ENCODE measurements at regions not wholly inside any gene's neighbourhood (a gene's known extent, or its start where the extent isn't known, plus 50 kb on each side); places are given as distances from the start of the nearest gene placed in this dataset.

DNA sequence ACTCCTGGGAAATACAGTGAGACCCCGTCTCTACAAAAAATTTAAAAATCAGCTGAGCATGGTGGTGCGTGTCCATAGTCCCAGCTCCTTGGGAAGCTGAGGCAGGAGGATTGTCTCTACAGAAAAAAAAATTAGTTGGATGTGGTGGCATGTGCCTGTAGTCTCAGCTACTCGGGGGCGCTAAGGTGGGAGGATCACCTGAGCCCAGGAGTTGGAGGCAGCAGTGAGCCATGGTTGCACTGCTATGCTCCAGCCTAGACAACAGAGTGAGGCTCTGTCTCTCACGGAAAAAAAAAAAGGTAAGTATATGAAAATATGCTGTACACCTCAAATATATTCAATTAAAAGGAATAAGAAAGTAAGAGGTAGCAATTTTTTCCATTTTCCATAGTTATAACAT is 92.5 kb upstream of the TGIF1 start:
- no peak for DNase-seq (ENCODE audit: extremely low read depth, low read depth)

DNA sequence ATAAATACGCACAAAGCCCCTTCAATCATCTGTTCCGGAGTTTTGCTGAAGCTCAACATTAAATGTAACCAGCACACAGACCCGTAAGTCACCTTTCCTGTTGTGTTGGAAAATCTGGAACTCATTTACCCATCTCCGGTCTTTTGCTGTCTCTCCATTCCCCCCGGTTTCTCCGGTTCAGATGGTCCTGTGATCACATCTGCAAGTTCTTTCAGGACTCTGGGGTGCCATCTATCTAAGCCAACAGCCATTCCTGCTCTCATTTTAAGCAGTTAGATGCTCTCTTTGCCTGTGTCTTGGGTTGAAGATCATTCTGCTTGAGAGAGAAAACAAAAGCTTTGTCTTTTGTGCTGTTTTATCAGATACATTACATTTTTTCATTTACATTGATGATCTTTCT is 91.7 kb upstream of the TGIF1 start:
- no peak for DNase-seq (ENCODE audit: extremely low read depth, low read depth)

DNA sequence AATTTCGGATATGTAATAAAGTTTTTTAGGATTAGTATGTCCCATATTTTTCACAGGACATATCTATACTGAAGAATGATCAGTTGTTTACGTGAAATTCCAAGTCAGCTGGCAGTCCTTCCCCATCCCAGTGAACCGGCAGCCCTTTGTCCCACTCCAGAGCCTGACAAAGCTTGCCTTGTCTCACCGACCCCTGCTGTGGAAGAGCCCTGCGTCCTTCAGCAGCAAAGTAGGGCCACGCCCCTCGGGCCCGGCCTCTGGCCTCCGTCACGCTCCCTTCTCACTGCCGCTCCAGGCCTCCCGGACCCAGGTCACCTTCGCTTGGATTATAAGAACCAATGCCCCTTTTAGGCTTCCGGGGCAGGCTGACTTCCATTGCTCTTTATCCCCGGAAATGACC is 89.8 kb upstream of the TGIF1 start:
- no peak for DNase-seq (ENCODE audit: extremely low read depth, low read depth)

DNA sequence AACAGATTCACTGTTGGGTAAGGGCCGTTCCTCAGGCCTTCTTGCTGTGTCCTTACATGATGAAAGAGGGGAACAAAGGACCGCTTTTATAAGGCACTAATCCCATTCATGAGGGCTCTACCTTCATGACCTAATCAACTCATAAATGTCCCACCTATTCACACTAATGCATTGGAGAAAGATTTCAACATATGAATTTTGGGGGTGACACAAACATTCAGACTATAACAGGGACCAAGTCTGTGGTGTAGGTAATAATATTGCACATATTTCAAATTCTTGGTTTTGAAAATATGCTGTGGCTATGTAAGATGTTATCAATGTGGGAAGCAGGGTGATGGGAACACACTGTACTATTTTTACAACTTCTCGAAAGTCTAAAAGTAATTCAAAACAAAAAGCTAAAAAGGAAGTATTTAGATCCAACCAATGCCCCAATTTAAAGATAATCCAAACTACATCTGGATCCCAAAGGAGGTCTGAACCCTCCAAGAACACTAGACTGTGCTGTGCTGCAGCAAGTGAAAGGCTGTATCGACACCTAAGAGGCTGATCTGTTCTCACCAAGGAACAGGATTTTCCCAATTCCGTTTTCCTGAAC is 82.4 kb upstream of the TGIF1 start:
- no peak for DNase-seq (ENCODE audit: extremely low read depth, low read depth)

DNA sequence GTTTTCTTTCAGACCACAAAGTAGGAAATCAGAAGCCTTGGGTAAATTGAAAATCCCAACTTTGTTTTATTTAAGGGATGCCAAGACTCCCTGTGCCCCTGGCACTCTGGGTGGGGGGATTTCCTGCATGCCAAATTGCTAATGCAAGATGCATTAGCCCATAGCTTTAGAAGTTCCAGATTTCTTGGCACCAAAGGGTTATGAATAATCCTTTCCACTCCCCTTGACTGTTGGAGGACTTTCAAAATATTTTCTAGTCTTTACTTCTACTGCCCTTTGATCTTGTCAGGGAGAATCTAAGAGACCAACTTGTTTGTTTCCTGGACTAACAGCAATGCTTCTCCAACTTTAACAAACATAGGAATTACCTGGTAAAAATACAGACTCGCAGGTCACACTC is 81.8 kb upstream of the TGIF1 start:
- DNase-seq (ENCODE audit: extremely low read depth, low read depth) = no peak

DNA sequence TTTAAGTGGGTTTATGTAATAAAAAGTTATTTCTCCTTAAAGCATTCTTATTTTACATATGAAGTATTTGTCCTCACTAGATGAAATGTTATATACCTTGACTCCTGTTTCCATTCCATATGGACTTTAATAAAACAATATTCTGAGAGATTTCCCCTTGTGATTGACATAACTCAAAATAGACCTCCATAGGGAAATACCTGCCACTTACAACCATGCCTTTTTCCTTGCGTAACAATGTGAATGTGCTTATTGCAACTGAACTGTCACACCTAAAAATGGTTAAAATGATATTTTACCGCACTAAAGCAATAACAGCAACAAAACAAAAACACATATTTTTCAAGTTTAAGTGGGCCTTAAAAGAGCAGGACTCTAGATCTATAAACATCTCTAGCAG is 70.3 kb upstream of the TGIF1 start:
- no peak for DNase-seq (ENCODE audit: extremely low read depth, low read depth)

DNA sequence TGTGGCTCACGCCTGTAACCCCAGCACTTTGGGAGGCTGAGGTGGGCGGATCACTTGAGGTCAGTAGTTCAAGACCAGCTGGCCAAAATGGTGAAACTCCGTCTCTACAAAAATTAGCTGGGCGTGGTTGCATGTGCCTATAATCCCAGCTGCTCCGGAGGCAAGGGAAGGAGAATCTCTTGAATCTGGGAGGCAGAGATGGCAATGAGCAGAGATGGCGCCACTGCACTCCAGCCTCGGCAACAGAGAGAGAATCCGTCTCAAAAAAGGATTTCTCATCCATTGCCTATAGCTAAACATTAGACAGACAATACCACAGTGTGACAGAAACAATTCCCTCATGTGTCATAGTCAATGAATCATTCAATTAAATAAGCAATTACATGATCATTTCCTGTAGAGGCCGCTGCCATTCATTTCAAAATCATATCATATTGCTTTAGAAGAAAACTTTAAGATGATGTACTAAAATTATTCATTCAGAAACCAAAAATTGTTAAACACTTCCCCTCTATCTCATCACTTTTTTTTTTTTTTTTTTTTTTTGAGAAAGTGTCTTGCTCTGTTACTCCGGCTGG is 69.5 kb upstream of the TGIF1 start:
- DNase-seq (ENCODE audit: extremely low read depth, low read depth) = peak; percentile 43

DNA sequence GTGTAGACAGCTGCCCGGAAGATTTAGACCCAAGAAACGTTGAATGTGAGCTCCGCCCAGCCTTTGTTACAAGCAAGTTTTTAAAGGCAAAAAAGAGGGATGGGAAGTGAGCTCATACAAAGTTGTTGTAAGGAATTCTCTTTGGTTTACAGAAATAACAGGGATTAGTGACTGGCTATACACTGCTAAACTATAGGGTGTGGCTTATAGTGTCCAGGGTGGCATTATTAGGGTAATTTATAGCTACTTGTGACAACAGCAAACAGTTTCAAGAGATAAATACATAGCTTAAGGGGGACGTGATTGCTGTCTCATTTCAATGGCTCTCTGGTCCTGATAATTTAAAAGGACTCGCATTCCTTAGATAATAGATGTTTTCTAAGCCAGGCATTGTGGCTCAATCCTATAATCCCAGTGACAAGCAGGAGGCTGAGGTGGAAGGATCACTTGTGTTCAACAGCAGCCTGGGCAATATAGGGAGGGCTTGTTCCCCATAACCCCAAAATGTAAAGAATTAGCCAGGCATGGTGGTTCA is 66.5 kb upstream of the TGIF1 start:
- no peak for DNase-seq (ENCODE audit: extremely low read depth, low read depth)

DNA sequence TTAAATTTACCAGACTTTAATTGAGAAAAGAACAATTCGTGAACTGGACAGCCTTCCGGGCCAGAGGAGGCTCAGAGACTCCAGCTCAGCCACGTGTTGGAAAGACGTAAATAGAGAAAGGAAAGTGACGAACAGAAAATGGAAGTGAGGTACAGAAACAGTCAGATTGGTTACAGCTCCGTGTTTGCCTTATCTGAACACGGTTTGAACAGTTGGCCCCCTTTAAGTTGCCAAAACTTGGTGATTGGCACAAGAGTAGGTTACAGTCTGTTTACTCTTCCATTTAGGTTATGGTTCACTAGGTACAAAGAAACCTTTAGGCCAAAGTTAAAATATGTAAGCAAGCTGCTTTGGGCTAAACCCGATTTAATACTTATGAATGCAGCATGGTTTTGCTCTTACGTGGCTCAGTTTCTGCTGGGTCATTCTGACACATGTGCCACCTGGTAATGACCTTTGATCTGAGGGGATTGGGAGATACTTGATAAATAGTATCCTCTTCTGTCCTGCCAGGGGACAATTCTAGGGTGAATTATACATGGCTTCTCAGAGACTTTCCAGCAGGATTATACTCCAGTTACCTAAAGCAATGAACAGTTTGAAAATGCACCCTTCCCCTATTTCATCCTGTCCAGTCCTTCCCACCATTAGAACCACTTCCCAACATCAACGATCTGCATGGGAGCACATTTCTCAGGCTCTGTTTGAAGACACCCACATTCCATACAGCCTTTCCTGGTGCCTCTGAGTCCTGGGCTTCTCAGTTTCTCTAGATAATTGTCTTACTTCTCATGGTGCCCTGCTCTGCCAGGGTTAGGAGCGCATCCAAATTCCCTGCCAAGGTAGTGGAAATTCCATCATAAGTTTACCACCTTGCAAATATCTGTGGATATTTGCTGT is 65.1 kb upstream of the TGIF1 start:
- DNase-seq (ENCODE audit: extremely low read depth, low read depth) = peak; percentile 46

DNA sequence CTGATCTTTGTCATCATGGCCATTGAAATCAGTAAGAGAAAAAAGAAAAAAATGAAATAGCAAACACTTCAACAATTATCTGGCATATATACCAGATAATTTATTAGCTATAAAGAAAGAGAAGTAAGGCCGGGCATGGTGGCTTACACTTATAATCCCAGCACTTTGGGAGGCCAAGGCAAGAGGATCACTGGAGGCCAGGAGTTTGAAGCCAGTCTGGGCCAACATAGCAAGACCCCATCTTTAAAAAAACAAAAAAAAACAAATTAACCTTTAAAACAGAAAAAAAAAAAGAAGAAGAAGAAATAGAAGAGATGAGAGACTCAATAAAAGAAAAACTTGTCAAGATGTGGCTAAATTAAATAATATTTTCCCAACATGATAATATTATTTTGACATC is 61.6 kb upstream of the TGIF1 start:
- DNase-seq (ENCODE audit: extremely low read depth, low read depth) = no peak

DNA sequence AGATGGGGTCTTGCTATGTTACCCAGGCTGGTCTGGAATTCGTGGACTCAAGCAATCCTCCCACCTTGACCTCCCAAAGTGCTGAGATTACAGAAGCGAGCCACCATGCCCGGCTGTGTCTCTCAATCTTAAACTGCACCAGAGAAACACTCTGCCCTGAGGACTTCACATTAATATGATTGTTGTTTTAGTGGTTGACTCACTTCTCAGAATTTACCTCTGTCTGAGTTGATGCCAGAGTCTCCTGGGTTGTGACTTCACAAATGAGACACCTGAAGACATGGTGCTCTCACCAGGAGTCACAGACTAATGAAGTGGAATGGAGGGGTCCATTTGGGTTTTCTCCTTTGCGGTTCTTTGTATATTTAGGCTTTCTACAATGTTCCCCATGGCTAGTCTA is 61.0 kb upstream of the TGIF1 start:
- peak; percentile 40 for DNase-seq (ENCODE audit: extremely low read depth, low read depth)

DNA sequence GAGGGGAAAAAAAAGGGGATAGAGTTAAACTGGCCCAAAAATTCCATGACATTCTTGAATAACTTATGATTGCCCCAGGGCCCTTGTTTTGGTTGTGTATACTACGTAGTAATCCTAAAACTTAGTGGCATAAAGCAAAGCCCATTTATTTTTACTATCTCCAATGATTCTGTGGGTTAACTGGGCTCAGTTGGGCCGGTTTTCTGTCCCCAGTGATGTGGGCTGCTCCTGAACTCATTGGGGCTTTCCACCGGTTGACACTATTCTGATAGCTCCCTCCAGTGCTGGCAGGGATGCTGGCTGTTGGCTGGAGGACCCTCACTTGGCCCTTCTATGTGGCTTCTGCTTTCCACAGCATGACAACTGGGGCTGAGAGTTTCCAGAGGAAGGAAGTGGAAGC is 60.0 kb upstream of the TGIF1 start:
- DNase-seq (ENCODE audit: extremely low read depth, low read depth) = no peak

DNA sequence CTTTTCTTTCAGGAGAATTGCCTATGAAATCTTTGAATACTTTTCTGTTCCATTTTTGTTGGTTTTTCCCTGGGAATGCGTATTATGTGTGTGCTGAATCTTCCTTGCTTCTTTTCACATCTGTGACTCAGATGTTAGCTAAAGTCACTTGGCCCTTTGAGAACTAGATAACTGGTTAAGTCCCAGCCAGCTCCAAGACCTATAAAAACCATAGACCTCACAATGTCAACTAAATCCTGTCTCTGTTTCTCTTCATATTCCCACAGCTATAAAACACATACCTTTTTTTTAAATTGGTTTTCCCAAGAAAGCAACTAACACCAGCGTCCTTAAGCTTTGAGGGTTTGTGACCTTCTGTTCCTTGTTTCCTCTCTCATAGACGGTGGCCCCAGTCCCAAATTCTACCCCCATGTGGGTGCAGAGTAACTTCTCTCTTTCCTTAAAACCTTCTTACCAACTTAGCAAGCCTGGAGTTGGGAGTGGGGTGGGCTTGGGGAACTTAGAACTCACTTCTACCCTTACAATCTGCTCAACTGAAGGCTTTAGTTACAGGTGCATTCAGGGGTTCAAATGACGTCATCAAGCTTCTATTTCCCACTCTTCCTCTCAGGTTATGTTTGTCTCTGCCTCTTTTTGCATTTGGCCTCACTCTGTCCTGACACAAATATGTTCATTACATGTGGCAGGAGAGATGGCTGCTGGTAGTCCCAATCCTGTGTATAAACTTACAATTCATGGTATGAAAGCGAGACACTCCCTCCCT is 58.1 kb upstream of the TGIF1 start:
- DNase-seq (ENCODE audit: extremely low read depth, low read depth) = no peak

DNA sequence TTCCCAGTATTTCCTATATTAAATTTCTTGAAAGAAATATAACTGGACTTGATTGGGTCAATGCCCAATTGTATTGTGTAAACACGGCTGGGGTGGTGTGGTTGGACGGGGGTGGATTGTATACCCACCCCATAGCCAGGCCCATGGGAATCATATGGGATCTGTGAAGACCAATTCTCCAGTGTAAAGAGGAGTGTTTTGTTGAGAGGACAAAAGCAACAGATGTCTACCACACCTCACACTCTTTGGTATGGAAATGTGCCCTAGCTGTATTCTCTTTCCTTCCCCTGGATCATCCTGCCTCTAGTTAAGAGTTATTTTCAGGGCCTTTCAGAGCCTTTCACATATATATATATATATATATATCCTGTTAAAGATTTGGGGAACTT is 57.5 kb upstream of the TGIF1 start:
- no peak for DNase-seq (ENCODE audit: extremely low read depth, low read depth)

DNA sequence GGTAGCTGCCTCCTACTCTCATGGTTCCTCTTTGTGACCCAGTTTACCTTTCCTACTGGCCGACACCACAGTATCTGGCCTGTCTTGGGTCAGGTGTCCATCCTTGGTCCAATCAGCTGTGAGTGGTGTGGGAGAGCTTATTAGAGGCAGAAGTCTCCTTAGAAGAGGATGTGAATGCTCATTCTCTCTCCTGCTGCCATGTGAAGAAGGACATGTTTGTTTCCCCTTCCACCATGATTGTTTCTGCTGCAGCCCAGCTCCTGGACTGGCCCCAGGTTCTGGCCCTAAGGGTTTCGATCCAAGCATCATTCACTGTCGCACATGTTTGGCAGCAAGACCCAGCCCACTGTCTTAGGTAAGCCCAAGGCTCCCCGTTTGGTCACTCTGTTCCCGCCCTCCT is 55.3 kb upstream of the TGIF1 start:
- DNase-seq (ENCODE audit: extremely low read depth, low read depth) = no peak

DNA sequence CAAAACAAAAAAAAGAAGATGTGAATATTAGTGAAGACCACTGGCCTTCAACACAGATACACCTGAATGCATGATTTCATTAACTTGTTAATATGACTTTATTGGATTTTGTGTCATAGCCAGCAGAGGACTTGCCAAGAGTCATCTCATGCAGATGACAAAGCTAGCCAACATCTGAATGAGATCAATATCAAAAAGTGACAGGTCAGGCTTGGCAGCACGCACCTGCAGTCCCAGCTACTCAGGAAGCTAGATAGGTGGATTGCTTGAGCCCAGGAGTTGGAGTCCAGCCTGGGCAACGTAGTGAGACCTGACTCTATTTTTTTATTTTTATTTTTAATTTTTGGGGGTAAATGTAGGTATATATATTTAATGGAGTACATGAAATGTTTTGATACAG is 54.5 kb upstream of the TGIF1 start:
- no peak for DNase-seq (ENCODE audit: extremely low read depth, low read depth)

DNA sequence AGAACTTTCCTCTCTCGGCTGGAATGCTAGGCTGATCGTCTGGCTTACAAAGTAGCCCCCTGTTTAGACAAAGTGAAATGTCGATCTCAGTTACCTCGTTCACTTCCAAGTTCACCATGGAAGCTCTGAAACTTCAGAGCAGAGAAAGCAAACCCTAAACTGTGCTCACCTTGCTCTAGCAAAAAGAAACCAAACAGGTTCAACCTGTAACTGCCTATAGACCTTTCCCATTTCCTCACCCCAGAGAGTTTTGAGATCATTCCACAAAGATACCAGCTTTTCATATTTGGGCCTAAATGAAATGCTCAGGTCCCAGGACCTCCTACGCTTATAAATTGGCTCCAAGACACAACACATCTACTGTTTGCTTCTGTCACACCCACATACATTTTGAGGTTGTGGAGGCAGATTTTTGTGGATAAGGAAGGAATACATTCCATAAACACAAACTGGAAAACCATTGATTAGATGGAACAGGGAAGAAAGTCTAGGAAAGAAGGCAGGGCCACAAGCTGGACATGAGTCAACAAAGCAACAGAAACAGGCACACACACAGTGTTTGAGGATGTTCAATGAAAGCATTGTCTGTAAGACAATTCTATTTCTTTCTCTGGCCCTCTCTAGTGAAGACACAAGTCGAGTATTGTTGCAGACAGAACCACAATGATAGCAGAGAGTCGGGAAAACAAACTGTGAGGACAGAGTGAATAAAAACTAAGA is 52.8 kb upstream of the TGIF1 start:
- DNase-seq (ENCODE audit: extremely low read depth, low read depth) = no peak

DNA sequence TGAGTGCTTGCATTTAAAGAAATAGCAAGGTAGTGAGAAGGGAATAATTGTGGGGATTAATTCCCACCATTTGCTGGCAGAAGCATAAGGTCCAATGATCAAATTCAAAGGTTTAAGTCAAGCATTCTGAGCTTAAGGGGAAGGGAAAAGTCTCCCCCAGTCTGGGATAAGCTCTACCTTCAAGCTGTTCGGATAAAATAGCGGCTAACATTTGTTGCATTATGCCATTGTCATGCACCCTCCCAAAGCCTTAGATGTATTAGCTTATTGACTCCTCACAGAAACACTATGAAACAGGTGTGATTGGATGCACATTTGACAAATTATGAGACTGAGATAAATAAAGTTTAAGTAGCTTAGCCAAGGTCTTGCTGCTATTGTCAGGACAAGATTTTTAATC is 52.2 kb upstream of the TGIF1 start:
- no peak for DNase-seq (ENCODE audit: extremely low read depth, low read depth)
